ENCODE measurements at regions not wholly inside any gene's neighbourhood (a gene's known extent, or its start where the extent isn't known, plus 50 kb on each side); places are given as distances from the start of the nearest gene placed in this dataset.

DNA sequence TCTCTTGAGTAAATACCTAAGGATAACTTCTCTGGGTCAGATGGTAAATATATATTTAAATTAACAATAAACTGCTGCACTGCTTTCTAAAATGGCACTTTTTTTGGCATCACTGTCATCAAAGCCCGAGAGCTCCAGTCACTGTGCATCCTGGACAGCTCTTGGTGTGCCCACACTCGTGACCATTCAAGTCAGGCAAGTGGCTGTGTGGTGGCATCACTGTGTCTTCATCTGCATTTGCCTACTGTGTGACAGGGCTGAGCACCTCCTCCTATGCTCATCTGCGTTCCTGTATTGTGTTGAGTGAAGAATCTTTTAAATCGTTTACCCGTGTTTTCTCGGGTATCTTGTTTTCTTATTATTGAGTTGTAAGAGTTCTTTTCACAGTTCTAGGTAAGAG, 568.1 kb upstream of the SALL3 start:
- WGBS (ENCODE audit: insufficient coverage), result 90% methylated on average over 2 of the region's 6 CpGs
- Histone ChIP-seq H3K9me3 (replicated peaks in 1 of 2; ENCODE audit: control insufficient read depth in 1 of 2, insufficient read depth in 1 of 2, low read length in 2 of 2) (no peaks in the 10 kb centered on the region), H3K27me3 (ENCODE audit: control insufficient read depth in 2 of 2, insufficient read depth in 2 of 2, low read length in 2 of 2) (no peaks in the 10 kb centered on the region), H3K36me3 (replicated peaks in 1 of 2; ENCODE audit: control insufficient read depth in 1 of 2, insufficient read depth in 2 of 2, low read length in 2 of 2) (no peaks in the 10 kb centered on the region), H2AFZ (ENCODE audit: insufficient read depth, low read depth, low read length, poor library complexity, severe bottlenecking) (no peak overlapping the region), H4K20me1 (ENCODE audit: insufficient read depth, low read length) (no peaks in the 10 kb centered on the region), H3K4me3 (replicated peaks in 1 of 3; ENCODE audit: low read depth in 2 of 3, low read length in 3 of 3) (no peak overlapping the region), H3K27ac (ENCODE audit: low read depth in 1 of 2, low read length in 2 of 2) (no peak overlapping the region), H3K9ac (ENCODE audit: insufficient read depth, low read length, poor library complexity, severe bottlenecking) (no peak overlapping the region), H3K4me1 (ENCODE audit: control insufficient read depth in 1 of 2, insufficient read depth in 2 of 2, low read length in 2 of 2) (no peaks in the 10 kb centered on the region), H3K4me2 (replicated peaks; ENCODE audit: extremely low read depth, low read length, poor library complexity, severe bottlenecking) (no peak overlapping the region), H3K79me2 (ENCODE audit: insufficient read depth, low read length) (no peaks in the 10 kb centered on the region)
- Mint-ChIP-seq H3K36me3 (no peaks in the 10 kb centered on the region), H3K4me3 (no peak overlapping the region), H3K9me3 (peaks cover 0 to 5% (median 2%) of the 10 kb centered on the region in 7 donors), H3K4me1 (no peaks in the 10 kb centered on the region), H3K27me3 (ENCODE audit: low read depth in 3 of 3) (peaks cover 6 to 13% (median 8%) of the 10 kb centered on the region in 3 donors), H3K27ac (no peak overlapping the region)
- TF ChIP-seq, protein P1, sequence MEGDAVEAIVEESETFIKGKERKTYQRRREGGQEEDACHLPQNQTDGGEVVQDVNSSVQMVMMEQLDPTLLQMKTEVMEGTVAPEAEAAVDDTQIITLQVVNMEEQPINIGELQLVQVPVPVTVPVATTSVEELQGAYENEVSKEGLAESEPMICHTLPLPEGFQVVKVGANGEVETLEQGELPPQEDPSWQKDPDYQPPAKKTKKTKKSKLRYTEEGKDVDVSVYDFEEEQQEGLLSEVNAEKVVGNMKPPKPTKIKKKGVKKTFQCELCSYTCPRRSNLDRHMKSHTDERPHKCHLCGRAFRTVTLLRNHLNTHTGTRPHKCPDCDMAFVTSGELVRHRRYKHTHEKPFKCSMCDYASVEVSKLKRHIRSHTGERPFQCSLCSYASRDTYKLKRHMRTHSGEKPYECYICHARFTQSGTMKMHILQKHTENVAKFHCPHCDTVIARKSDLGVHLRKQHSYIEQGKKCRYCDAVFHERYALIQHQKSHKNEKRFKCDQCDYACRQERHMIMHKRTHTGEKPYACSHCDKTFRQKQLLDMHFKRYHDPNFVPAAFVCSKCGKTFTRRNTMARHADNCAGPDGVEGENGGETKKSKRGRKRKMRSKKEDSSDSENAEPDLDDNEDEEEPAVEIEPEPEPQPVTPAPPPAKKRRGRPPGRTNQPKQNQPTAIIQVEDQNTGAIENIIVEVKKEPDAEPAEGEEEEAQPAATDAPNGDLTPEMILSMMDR (IDR thresholded peaks at IDR 0.05), result no peak
- DNase-seq, result no peak
- intact Hi-C loops (cut with micrococcal nuclease), result no loop called here

DNA sequence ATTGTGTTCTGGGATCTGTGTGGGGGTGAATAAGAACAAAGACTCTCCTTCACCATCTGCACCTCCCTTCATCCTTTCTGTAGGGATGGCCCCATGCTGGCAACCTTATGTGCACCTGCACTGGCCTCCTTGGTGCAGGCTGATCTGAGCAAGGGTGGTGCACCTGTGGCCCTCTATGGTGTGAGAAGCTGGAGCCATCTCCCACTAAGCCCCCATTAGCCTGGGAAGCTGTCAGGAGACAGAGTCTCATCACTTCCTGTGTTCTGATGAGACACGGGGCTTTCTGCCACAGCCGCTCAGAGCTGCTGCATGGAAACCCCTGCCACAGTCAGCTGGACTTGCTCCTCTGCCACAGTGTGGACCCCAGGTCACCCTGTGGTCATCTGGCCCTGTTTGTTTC, 565.3 kb upstream of the SALL3 start:
- Histone ChIP-seq H3K36me3 (replicated peaks in 1 of 2; ENCODE audit: control insufficient read depth in 1 of 2, insufficient read depth in 2 of 2, low read length in 2 of 2) (no peaks in the 10 kb centered on the region), H3K4me2 (replicated peaks; ENCODE audit: extremely low read depth, low read length, poor library complexity, severe bottlenecking) (no peak overlapping the region), H3K79me2 (ENCODE audit: insufficient read depth, low read length) (no peaks in the 10 kb centered on the region), H3K27ac (ENCODE audit: low read depth in 1 of 2, low read length in 2 of 2) (no peak overlapping the region), H4K20me1 (ENCODE audit: insufficient read depth, low read length) (no peaks in the 10 kb centered on the region), H3K9me3 (replicated peaks in 1 of 2; ENCODE audit: control insufficient read depth in 1 of 2, insufficient read depth in 1 of 2, low read length in 2 of 2) (no peaks in the 10 kb centered on the region), H3K4me1 (ENCODE audit: control insufficient read depth in 1 of 2, insufficient read depth in 2 of 2, low read length in 2 of 2) (no peaks in the 10 kb centered on the region), H2AFZ (ENCODE audit: insufficient read depth, low read depth, low read length, poor library complexity, severe bottlenecking) (no peak overlapping the region), H3K27me3 (ENCODE audit: control insufficient read depth in 2 of 2, insufficient read depth in 2 of 2, low read length in 2 of 2) (no peaks in the 10 kb centered on the region), H3K4me3 (replicated peaks in 1 of 3; ENCODE audit: low read depth in 2 of 3, low read length in 3 of 3) (no peak overlapping the region), H3K9ac (ENCODE audit: insufficient read depth, low read length, poor library complexity, severe bottlenecking) (no peak overlapping the region)
- Mint-ChIP-seq H3K4me3 (no peak overlapping the region), H3K9me3 (peaks cover 0 to 5% (median 2%) of the 10 kb centered on the region in 7 donors), H3K27ac (no peak overlapping the region), H3K4me1 (no peaks in the 10 kb centered on the region), H3K36me3 (no peaks in the 10 kb centered on the region), H3K27me3 (ENCODE audit: low read depth in 3 of 3) (peaks cover 0 to 4% (median 0%) of the 10 kb centered on the region in 3 donors)
- 81% methylated on average over 2 of the region's 2 CpGs for WGBS (ENCODE audit: insufficient coverage)
- intact Hi-C loops (cut with micrococcal nuclease), result no loop called here
- TF ChIP-seq, protein P1 (IDR thresholded peaks at IDR 0.05), result no peak
- DNase-seq, result no peak
